Esophagus muscularis mucosa (tissue), 4 donors: ENCODE measurements at regions not wholly inside any gene's neighbourhood (a gene's known extent, or its start where the extent isn't known, plus 50 kb on each side); places are given as distances from the start of the nearest gene placed in this dataset.

Source experiments
- DNase-seq: peaks from one replicate; pipeline ENCODE4 v3.0.0-alpha.2; 2017; ENCODE audit errors: extremely low spot score
- H3K27ac ChIP-seq, 4 donors: fragments of 200-600 bp; sonication (generic); replicated peaks in 1 of 4; 1 replicate in 3 of 4; 2 replicates in 1 of 4; pipeline ENCODE4 v1.5.1; 2016 to 2019; ENCODE audit warnings: mild to moderate bottlenecking in 1 of 4
- H3K27me3 ChIP-seq, 4 donors: fragments of 200-600 bp; sonication (generic); one replicate each; pipeline versions ENCODE4 v1.5.1 to v1.6.0; 2016 to 2019
- H3K36me3 ChIP-seq, 4 donors: fragments of 200-600 bp; sonication (generic); one replicate each; pipeline ENCODE4 v1.5.1; 2016 to 2019
- H3K4me1 ChIP-seq, 4 donors: fragments of 200-600 bp; sonication (generic); one replicate each; pipeline ENCODE4 v1.5.1; 2016 to 2019
- H3K4me3 ChIP-seq, 4 donors: fragments of 200-600 bp; sonication (generic); 1 replicate in 2 of 4; 2 replicates in 2 of 4; pipeline ENCODE4 v1.5.1; 2016 to 2019; ENCODE audit warnings: mild to moderate bottlenecking in 4 of 4, moderate library complexity in 1 of 4
- H3K9me3 ChIP-seq, 4 donors: fragments of 200-600 bp; sonication (generic); 1 replicate in 3 of 4; 2 replicates in 1 of 4; pipeline ENCODE4 v1.5.1; 2016 to 2019
- EP300 ChIP-seq: sonication (generic); formaldehyde crosslinking; IDR thresholded peaks from one replicate; pipeline ENCODE4 v1.6.1; 2017; ENCODE audit warnings: antibody characterized with exemption
- POLR2A ChIP-seq: fragments of 450-650 bp; IDR thresholded peaks from one replicate; pipeline ENCODE4 v1.6.1; 2017; ENCODE audit warnings: antibody characterized with exemption, moderate library complexity, mild to moderate bottlenecking, low read depth
- POLR2AphosphoS5 ChIP-seq, 2 donors: sonication (generic); formaldehyde crosslinking; IDR thresholded peaks; one replicate each; pipeline ENCODE4 v1.6.1; 2017; ENCODE audit warnings: antibody characterized with exemption in 2 of 2
- WGBS: methylation state at CpG from one replicate; pipeline ENCODE4 v1.1.5; 2018; 5-methylcytosine and 5-hydroxymethylcytosine counted together
- intact Hi-C: fragments of 100-400 bp; cut with DNase I; formaldehyde crosslinking; loops from one replicate; pipeline ENCODE4 v1.15.1; 2023
- TF ChIP-seq, protein P1 (sequence below), 3 experiments: fragments of 200-600 bp in 2 of 3; fragments of 450-650 bp in 1 of 3; sonication (generic) in 2 of 3; IDR thresholded peaks; one replicate each; pipeline ENCODE4 v1.5.1; 2017 to 2019; ENCODE audit warnings: antibody characterized with exemption in 3 of 3, mild to moderate bottlenecking in 2 of 3, moderate library complexity in 1 of 3

GRCh38 chr2:142306131-142306530 is 175.3 kb upstream of the LRP1B start:
- Histone ChIP-seq H3K4me1 (no peaks in the 10 kb centered on the region), H3K36me3 (no peaks in the 10 kb centered on the region), H3K27ac (no peak overlapping the region), H3K4me3 (no peak overlapping the region), H3K9me3 (no peaks in the 10 kb centered on the region), H3K27me3 (no peaks in the 10 kb centered on the region)
- DNase-seq: no peak
- intact Hi-C loops: no loop called here
- TF ChIP-seq POLR2A (no peak), POLR2AphosphoS5 (IDR thresholded peaks at IDR 0.05) (no peak), EP300 (no peak)
- TF ChIP-seq, protein P1, sequence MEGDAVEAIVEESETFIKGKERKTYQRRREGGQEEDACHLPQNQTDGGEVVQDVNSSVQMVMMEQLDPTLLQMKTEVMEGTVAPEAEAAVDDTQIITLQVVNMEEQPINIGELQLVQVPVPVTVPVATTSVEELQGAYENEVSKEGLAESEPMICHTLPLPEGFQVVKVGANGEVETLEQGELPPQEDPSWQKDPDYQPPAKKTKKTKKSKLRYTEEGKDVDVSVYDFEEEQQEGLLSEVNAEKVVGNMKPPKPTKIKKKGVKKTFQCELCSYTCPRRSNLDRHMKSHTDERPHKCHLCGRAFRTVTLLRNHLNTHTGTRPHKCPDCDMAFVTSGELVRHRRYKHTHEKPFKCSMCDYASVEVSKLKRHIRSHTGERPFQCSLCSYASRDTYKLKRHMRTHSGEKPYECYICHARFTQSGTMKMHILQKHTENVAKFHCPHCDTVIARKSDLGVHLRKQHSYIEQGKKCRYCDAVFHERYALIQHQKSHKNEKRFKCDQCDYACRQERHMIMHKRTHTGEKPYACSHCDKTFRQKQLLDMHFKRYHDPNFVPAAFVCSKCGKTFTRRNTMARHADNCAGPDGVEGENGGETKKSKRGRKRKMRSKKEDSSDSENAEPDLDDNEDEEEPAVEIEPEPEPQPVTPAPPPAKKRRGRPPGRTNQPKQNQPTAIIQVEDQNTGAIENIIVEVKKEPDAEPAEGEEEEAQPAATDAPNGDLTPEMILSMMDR (IDR thresholded peaks at IDR 0.05): no peak

DNA sequence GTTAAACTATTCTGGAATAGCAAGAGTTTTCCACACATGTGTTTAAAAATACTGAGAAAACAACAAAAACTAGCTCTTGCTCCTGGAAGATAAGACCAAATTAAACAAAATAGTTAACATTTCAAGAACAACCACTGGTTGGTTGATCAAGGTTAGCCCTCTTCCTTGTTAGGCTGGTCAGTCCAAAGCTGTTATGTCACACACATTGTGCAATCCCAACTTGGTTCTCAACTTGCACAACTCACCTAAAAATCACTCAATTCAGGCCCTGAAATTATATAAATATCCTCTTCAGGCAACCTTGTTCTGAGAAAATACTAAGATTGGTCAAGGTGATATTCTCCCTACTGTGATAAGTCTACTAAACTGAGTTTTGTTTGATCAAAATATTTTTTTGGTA is 169.7 kb upstream of the LRP1B start:
- H3K36me3 ChIP-seq: no peaks in the 10 kb centered on the region
- no peak for DNase-seq
- intact Hi-C loops: no loop called here
- H3K27me3 ChIP-seq: no peaks in the 10 kb centered on the region
- no peaks in the 10 kb centered on the region for H3K4me1 ChIP-seq
- H3K9me3 ChIP-seq: no peaks in the 10 kb centered on the region
- no peak overlapping the region for H3K4me3 ChIP-seq
- TF ChIP-seq EP300 (no peak), POLR2AphosphoS5 (IDR thresholded peaks at IDR 0.05) (no peak), POLR2A (no peak)
- TF ChIP-seq, protein P1 (IDR thresholded peaks at IDR 0.05): no peak
- H3K27ac ChIP-seq: no peak overlapping the region

- TF ChIP-seq POLR2A: no peak
- TF ChIP-seq, protein P1 (IDR thresholded peaks at IDR 0.05): no peak
- no peak for TF ChIP-seq POLR2AphosphoS5 (IDR thresholded peaks at IDR 0.05)
- TF ChIP-seq EP300: no peak
- intact Hi-C loops: no loop called here
- H3K27ac ChIP-seq: no peak overlapping the region
- H3K27me3 ChIP-seq: no peaks in the 10 kb centered on the region
- H3K36me3 ChIP-seq: no peaks in the 10 kb centered on the region
- DNase-seq: no peak
- H3K4me3 ChIP-seq: no peak overlapping the region
- H3K9me3 ChIP-seq: no peaks in the 10 kb centered on the region
- H3K4me1 ChIP-seq: no peaks in the 10 kb centered on the region
Observed at GRCh38 chr2:142299021-142299420, 168.2 kb upstream of the LRP1B start.

- DNase-seq: no peak
- no peak overlapping the region for H3K4me3 ChIP-seq
- H3K36me3 ChIP-seq: no peaks in the 10 kb centered on the region
- intact Hi-C loops: no loop called here
- H3K27ac ChIP-seq: no peak overlapping the region
- H3K9me3 ChIP-seq: no peaks in the 10 kb centered on the region
- no peaks in the 10 kb centered on the region for H3K27me3 ChIP-seq
- TF ChIP-seq, protein P1 (IDR thresholded peaks at IDR 0.05): no peak
- TF ChIP-seq EP300: no peak
- TF ChIP-seq POLR2A: no peak
- TF ChIP-seq POLR2AphosphoS5 (IDR thresholded peaks at IDR 0.05): no peak
- no peaks in the 10 kb centered on the region for H3K4me1 ChIP-seq
- WGBS: 73% methylated on average over 2 of the region's 2 CpGs
Observed at GRCh38 chr2:142294225-142294624, 163.4 kb upstream of the LRP1B start.

DNA sequence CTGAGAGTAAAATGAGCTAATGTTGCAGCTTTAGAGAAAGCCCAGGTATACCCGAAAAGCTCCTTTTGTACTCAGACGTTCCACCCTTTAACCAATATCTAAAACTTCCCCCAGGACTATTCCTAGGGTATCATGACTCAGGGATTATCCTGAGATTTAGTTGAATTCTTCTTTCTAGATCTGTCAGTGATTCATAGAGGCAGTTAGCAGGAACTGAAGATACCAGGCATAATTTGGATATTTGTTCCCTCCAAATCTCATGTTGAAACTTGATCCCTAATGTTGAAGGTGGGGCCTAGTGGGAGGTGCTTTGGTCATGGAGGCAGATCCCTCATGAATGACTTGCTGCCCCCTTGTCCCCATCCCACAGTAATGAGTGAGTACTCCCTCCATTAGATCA is 161.2 kb upstream of the LRP1B start:
- intact Hi-C loops: no loop called here
- H3K27me3 ChIP-seq: no peaks in the 10 kb centered on the region
- DNase-seq: no peak
- H3K36me3 ChIP-seq: no peaks in the 10 kb centered on the region
- TF ChIP-seq EP300: no peak
- H3K9me3 ChIP-seq: no peaks in the 10 kb centered on the region
- H3K27ac ChIP-seq: no peak overlapping the region
- no peaks in the 10 kb centered on the region for H3K4me1 ChIP-seq
- no peak overlapping the region for H3K4me3 ChIP-seq
- WGBS: 77% methylated on average over 2 of the region's 2 CpGs
